Testis (tissue), 2 donors: ENCODE measurements at regions not wholly inside any gene's neighbourhood (a gene's known extent, or its start where the extent isn't known, plus 50 kb on each side); places are given as distances from the start of the nearest gene placed in this dataset.

Source experiments
- DNase-seq: peaks from one replicate; pipeline ENCODE4 v3.0.0-alpha.2; 2019
- H3K27ac ChIP-seq, 2 donors: fragments of 200-600 bp; sonication (generic); one replicate each; pipeline ENCODE4 v1.5.1; 2019
- H3K27me3 ChIP-seq: fragments of 200-600 bp; sonication (generic); one replicate; pipeline ENCODE4 v1.5.1; 2019
- H3K36me3 ChIP-seq: fragments of 200-600 bp; sonication (generic); one replicate; pipeline ENCODE4 v1.5.1; 2017; ENCODE audit warnings: low read depth; ENCODE audit errors: missing control alignments
- H3K4me1 ChIP-seq: fragments of 200-600 bp; sonication (generic); one replicate; pipeline ENCODE4 v1.5.1; 2019
- H3K4me3 ChIP-seq, 2 donors: fragments of 200-600 bp; sonication (generic); one replicate each; pipeline ENCODE4 v1.5.1; 2017 to 2019
- H3K9me3 ChIP-seq: fragments of 200-600 bp; sonication (generic); one replicate; pipeline ENCODE4 v1.5.1; 2017
- POLR2A ChIP-seq: fragments of 450-650 bp; IDR thresholded peaks from one replicate; pipeline ENCODE4 v1.6.1; 2017; ENCODE audit warnings: antibody characterized with exemption, mild to moderate bottlenecking, moderate library complexity
- WGBS, 2 donors: methylation state at CpG; one replicate each; pipeline ENCODE4 v1.1.5; 2018; 5-methylcytosine and 5-hydroxymethylcytosine counted together
- intact Hi-C: fragments of 100-400 bp; cut with DNase I; formaldehyde crosslinking; loops from one replicate; pipeline ENCODE4 v1.15.1; 2023; ENCODE audit warnings: low total_unique reads
- TF ChIP-seq, protein P1 (sequence below), 3 experiments: fragments of 450-650 bp in 2 of 3; fragments of 200-600 bp in 1 of 3; sonication (generic) in 1 of 3; IDR thresholded peaks; one replicate each; pipeline ENCODE4 v1.5.1; 2016 to 2019; ENCODE audit warnings: antibody characterized with exemption in 3 of 3, mild to moderate bottlenecking in 2 of 3, moderate library complexity in 1 of 3

DNA sequence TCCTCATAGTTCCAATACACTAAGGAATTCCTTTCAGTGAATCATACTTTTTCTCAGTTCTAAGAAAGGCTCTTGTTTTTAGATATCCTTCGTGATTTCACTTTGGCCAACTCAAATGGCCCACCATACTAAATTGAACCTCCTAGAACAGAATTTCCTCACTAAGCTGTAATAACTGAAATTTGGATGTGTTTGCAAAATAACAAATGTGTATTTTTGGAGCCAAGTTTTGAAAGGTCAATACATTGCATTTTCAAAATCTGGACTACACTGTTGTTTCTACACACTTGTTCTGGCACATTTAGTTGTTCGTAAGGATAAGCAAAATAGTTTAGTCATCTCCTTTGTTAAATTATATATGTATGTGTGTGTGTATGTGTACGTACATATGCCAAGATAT lies 439.0 kb upstream of the STXBP6 start:
- Histone ChIP-seq H3K27ac (no peak overlapping the region), H3K4me3 (no peak overlapping the region), H3K36me3 (no peaks in the 10 kb centered on the region), H3K4me1 (no peaks in the 10 kb centered on the region), H3K27me3 (no peaks in the 10 kb centered on the region), H3K9me3 (no peaks in the 10 kb centered on the region)
- 73 to 74% methylated on average over 3 of the region's 3 CpGs for WGBS, 2 donors
- TF ChIP-seq, protein P1, sequence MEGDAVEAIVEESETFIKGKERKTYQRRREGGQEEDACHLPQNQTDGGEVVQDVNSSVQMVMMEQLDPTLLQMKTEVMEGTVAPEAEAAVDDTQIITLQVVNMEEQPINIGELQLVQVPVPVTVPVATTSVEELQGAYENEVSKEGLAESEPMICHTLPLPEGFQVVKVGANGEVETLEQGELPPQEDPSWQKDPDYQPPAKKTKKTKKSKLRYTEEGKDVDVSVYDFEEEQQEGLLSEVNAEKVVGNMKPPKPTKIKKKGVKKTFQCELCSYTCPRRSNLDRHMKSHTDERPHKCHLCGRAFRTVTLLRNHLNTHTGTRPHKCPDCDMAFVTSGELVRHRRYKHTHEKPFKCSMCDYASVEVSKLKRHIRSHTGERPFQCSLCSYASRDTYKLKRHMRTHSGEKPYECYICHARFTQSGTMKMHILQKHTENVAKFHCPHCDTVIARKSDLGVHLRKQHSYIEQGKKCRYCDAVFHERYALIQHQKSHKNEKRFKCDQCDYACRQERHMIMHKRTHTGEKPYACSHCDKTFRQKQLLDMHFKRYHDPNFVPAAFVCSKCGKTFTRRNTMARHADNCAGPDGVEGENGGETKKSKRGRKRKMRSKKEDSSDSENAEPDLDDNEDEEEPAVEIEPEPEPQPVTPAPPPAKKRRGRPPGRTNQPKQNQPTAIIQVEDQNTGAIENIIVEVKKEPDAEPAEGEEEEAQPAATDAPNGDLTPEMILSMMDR (IDR thresholded peaks at IDR 0.05): no peak
- TF ChIP-seq POLR2A: no peak
- intact Hi-C loops: no loop called here
- DNase-seq: no peak

DNA sequence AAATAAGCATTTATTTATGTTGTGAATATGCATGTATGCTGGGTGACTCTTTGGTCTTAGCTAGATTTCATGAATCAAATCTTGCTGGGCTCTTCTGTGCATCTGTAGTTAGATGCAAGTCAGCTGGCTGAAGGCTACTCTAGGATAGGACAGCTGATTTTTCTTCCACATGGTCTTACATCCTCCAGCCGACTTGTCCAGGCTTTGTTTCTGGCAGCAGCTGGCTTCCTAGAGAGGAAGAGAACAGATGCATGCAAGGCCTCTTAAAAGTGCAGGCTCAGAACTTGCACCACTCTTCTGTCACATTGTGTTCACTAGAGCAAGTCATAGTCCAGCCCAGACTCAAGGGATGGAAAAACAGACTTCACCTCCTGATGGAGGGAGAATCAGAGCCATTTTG lies 435.4 kb upstream of the STXBP6 start:
- WGBS, 2 donors: 15 to 27% methylated on average over 1 of the region's 1 CpG
- H3K9me3 ChIP-seq: no peaks in the 10 kb centered on the region
- no peak overlapping the region for H3K4me3 ChIP-seq
- no peaks in the 10 kb centered on the region for H3K27me3 ChIP-seq
- no peak for DNase-seq
- H3K27ac ChIP-seq: no peak overlapping the region
- intact Hi-C loops: no loop called here
- no peaks in the 10 kb centered on the region for H3K4me1 ChIP-seq
- TF ChIP-seq, protein P1 (IDR thresholded peaks at IDR 0.05): no peak
- TF ChIP-seq POLR2A: no peak
- H3K36me3 ChIP-seq: no peaks in the 10 kb centered on the region

DNA sequence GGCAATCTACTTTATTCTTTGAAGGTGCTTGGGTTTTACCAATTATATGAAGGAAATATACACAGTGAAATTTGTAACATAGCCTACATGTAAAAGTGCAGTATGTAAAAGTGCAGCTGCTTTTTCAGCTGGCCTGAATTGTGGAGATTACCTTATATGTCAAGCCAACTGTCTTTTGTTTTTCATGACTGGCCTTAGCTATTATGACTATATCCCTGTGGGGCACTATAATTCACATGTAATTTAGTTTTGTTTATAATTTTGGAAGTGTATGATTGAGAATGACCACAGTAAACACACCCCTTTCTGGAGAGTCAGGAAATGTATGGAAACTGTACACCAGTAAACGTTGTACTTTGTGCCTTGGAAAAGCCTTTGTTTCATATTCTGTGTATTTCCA lies 435.0 kb upstream of the STXBP6 start:
- Histone ChIP-seq H3K9me3 (no peaks in the 10 kb centered on the region), H3K4me3 (no peak overlapping the region), H3K27ac (peak overlapping the region in 1 of 2 donors; percentile 30), H3K27me3 (no peaks in the 10 kb centered on the region), H3K36me3 (no peaks in the 10 kb centered on the region), H3K4me1 (no peaks in the 10 kb centered on the region)
- intact Hi-C loops: no loop called here
- no peak for DNase-seq
- WGBS, 2 donors: 35 to 60% methylated on average over 1 of the region's 1 CpG
- TF ChIP-seq POLR2A: no peak
- TF ChIP-seq, protein P1 (IDR thresholded peaks at IDR 0.05): no peak

DNA sequence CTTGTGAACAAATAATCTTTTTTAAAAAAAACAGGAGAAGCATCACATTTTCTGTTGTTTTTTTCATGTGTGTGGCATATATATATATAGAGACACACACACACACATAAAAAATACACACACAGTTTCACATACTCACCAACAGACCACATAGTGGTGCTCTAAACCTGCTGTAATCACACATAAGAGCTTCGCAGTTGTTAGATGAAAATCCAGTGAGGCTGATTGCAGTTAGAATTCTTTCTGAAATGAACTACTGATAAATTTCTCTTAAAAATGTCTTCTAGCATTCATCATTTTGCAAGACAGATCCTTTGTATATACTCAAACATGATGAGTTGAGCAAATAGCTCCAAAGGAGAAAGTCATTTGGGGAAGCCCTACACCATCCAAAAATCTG lies 434.3 kb upstream of the STXBP6 start:
- no peaks in the 10 kb centered on the region for H3K36me3 ChIP-seq
- intact Hi-C loops: no loop called here
- no peak overlapping the region for H3K4me3 ChIP-seq
- H3K9me3 ChIP-seq: no peaks in the 10 kb centered on the region
- H3K4me1 ChIP-seq: no peaks in the 10 kb centered on the region
- 56 to 71% methylated on average over 1 of the region's 1 CpG for WGBS, 2 donors
- TF ChIP-seq POLR2A: no peak
- TF ChIP-seq, protein P1 (IDR thresholded peaks at IDR 0.05): no peak
- no peak for DNase-seq
- no peak overlapping the region for H3K27ac ChIP-seq
- H3K27me3 ChIP-seq: no peaks in the 10 kb centered on the region

DNA sequence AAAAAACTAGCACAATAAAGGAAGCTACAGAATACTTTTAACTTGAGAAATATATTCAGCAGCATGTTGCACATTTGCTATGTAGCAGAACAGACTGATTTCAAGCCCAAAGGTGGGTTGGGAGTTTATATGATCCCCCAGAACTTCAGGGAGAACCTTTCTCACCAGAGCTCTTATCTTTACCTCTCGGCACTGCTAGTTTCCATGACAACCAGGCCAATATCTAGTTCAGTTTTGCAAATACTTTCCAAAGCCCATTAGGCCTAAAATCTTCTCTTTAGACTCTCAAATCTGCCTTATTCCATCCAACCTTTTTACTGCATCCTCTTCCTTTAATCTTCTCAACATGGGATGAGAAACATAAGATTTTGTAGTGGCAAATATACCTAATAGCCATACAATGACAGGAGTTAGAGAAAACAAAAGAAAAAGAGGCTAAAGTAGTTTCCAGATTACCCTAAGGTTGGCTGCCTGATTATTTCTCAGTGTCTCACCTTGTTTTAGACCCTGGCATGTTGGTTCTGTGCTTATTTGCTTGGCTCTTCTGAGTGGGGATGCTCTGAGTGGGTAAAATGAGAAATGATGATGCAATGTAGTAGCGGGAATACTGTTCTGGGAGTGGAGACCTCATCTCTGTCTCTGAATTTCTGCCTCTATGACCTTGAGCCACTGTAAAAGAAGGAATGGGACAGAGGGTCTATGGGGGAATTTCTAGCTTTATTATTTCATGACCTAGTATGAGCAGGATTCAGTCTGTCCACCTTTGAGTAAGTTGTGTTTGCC lies 427.6 kb upstream of the STXBP6 start:
- WGBS, 2 donors: 63 to 69% methylated on average over 2 of the region's 2 CpGs
- Histone ChIP-seq H3K4me3 (no peak overlapping the region), H3K36me3 (no peaks in the 10 kb centered on the region), H3K4me1 (no peaks in the 10 kb centered on the region), H3K27ac (no peak overlapping the region), H3K27me3 (no peaks in the 10 kb centered on the region), H3K9me3 (no peaks in the 10 kb centered on the region)
- intact Hi-C loops: no loop called here
- DNase-seq: no peak
- TF ChIP-seq, protein P1 (IDR thresholded peaks at IDR 0.05): no peak
- TF ChIP-seq POLR2A: no peak
